AML-193 (cell line): ENCODE measurements at regions not wholly inside any gene's neighbourhood (a gene's known extent, or its start where the extent isn't known, plus 50 kb on each side); places are given as distances from the start of the nearest gene placed in this dataset.

Experiments
- DNase-seq, 2 experiments: peaks; one replicate each; lab custom pipeline; 2025; lab: John Stamatoyannopoulos, UW

- no peak for DNase-seq
These were observed 92.6 kb downstream of the TTC32 start for GRCh38 chr2:19809206-19809605.

- DNase-seq = no peak
These were observed 93.9 kb downstream of the TTC32 start for GRCh38 chr2:19807866-19808265.

- no peak for DNase-seq
These were observed 94.4 kb downstream of the TTC32 start for GRCh38 chr2:19807346-19807745.

GRCh38 chr2:19806591-19806990 is 95.2 kb downstream of the TTC32 start:
- DNase-seq = no peak

GRCh38 chr2:19806131-19806530 is 95.7 kb downstream of the TTC32 start:
- no peak for DNase-seq

- DNase-seq = no peak
These were observed 96.5 kb downstream of the TTC32 start for GRCh38 chr2:19805266-19805665.

GRCh38 chr2:19804639-19805260 is 97.0 kb downstream of the TTC32 start:
- no peak for DNase-seq

- DNase-seq = no peak
These were observed 99.5 kb downstream of the TTC32 start for GRCh38 chr2:19802086-19802841.

GRCh38 chr2:19801367-19802080 is 100.3 kb downstream of the TTC32 start:
- DNase-seq = no peak

- DNase-seq = no peak
These were observed 101.0 kb downstream of the TTC32 start for GRCh38 chr2:19800796-19801195.

- DNase-seq = no peak
These were observed 101.7 kb downstream of the TTC32 start for GRCh38 chr2:19799881-19800780.

GRCh38 chr2:19797871-19798270 is 103.9 kb downstream of the TTC32 start:
- no peak for DNase-seq

- no peak for DNase-seq
These were observed 104.5 kb downstream of the TTC32 start for GRCh38 chr2:19797243-19797810.

- no peak for DNase-seq
These were observed 105.6 kb downstream of the TTC32 start for GRCh38 chr2:19796035-19796695.

GRCh38 chr2:19793132-19793750 is 108.5 kb downstream of the TTC32 start:
- no peak for DNase-seq

- DNase-seq = no peak
These were observed 111.5 kb downstream of the TTC32 start for GRCh38 chr2:19790291-19790690.

GRCh38 chr2:19787134-19787533 is 114.6 kb downstream of the TTC32 start:
- no peak for DNase-seq

- DNase-seq = peak; percentile 11 to 34
These were observed 115.2 kb downstream of the TTC32 start for GRCh38 chr2:19786408-19787058.

- DNase-seq = no peak
These were observed 115.9 kb downstream of the TTC32 start for GRCh38 chr2:19785867-19786266.

GRCh38 chr2:19785447-19785846 is 116.3 kb downstream of the TTC32 start:
- no peak for DNase-seq
